ENCODE measurements at regions not wholly inside any gene's neighbourhood (a gene's known extent, or its start where the extent isn't known, plus 50 kb on each side); places are given as distances from the start of the nearest gene placed in this dataset.

- no peak overlapping the region for H3K4me3 ChIP-seq (ENCODE audit: low read length)
- no peak overlapping the region for H3K4me2 ChIP-seq (ENCODE audit: low read depth, low read length, poor library complexity, severe bottlenecking)
- no peaks in the 10 kb centered on the region for H4K20me1 ChIP-seq (ENCODE audit: insufficient read depth, low read depth, low read length)
- no peaks in the 10 kb centered on the region for H3K79me2 ChIP-seq (ENCODE audit: low read length)
- no peaks in the 10 kb centered on the region for H3K9me3 ChIP-seq (ENCODE audit: low read length)
- no peaks in the 10 kb centered on the region for H3K4me1 ChIP-seq (ENCODE audit: low read length)
- H3K27ac ChIP-seq (ENCODE audit: low read length) = no peak overlapping the region
- no peak overlapping the region for H3K9ac ChIP-seq (ENCODE audit: low read length)
- no peak overlapping the region for H2AFZ ChIP-seq (ENCODE audit: low read length)
- H3K27me3 ChIP-seq (ENCODE audit: low read length) = no peaks in the 10 kb centered on the region
- no peak for DNase-seq
- no peaks in the 10 kb centered on the region for H3K9me2 ChIP-seq (replicated peaks; ENCODE audit: insufficient read depth, low read length)
- H3K36me3 ChIP-seq (ENCODE audit: insufficient read depth, low read length) = no peaks in the 10 kb centered on the region
Measured at GRCh38 chr11:112858289-112859023, 102.8 kb upstream of the NCAM1 start.

- no peak overlapping the region for H3K4me2 ChIP-seq (ENCODE audit: low read depth, low read length, poor library complexity, severe bottlenecking)
- H3K9me2 ChIP-seq (replicated peaks; ENCODE audit: insufficient read depth, low read length) = no peaks in the 10 kb centered on the region
- H4K20me1 ChIP-seq (ENCODE audit: insufficient read depth, low read depth, low read length) = no peaks in the 10 kb centered on the region
- no peak for DNase-seq
- no peaks in the 10 kb centered on the region for H3K79me2 ChIP-seq (ENCODE audit: low read length)
- H3K27me3 ChIP-seq (ENCODE audit: low read length) = no peaks in the 10 kb centered on the region
- H3K9ac ChIP-seq (ENCODE audit: low read length) = no peak overlapping the region
- no peaks in the 10 kb centered on the region for H3K9me3 ChIP-seq (ENCODE audit: low read length)
- H3K27ac ChIP-seq (ENCODE audit: low read length) = no peak overlapping the region
- H3K36me3 ChIP-seq (ENCODE audit: insufficient read depth, low read length) = no peaks in the 10 kb centered on the region
- H3K4me3 ChIP-seq (ENCODE audit: low read length) = no peak overlapping the region
- H3K4me1 ChIP-seq (ENCODE audit: low read length) = no peaks in the 10 kb centered on the region
- no peak overlapping the region for H2AFZ ChIP-seq (ENCODE audit: low read length)
Measured at GRCh38 chr11:112859787-112860186, 101.4 kb upstream of the NCAM1 start.

GRCh38 chr11:112861356-112861755, 99.9 kb upstream of the NCAM1 start:
- no peaks in the 10 kb centered on the region for H3K9me2 ChIP-seq (replicated peaks; ENCODE audit: insufficient read depth, low read length)
- no peaks in the 10 kb centered on the region for H3K36me3 ChIP-seq (ENCODE audit: insufficient read depth, low read length)
- no peaks in the 10 kb centered on the region for H3K27me3 ChIP-seq (ENCODE audit: low read length)
- H2AFZ ChIP-seq (ENCODE audit: low read length) = no peak overlapping the region
- no peaks in the 10 kb centered on the region for H4K20me1 ChIP-seq (ENCODE audit: insufficient read depth, low read depth, low read length)
- no peaks in the 10 kb centered on the region for H3K9me3 ChIP-seq (ENCODE audit: low read length)
- H3K4me1 ChIP-seq (ENCODE audit: low read length) = no peaks in the 10 kb centered on the region
- H3K79me2 ChIP-seq (ENCODE audit: low read length) = no peaks in the 10 kb centered on the region
- no peak overlapping the region for H3K4me3 ChIP-seq (ENCODE audit: low read length)
- no peak overlapping the region for H3K9ac ChIP-seq (ENCODE audit: low read length)
- no peak for DNase-seq
- no peak overlapping the region for H3K27ac ChIP-seq (ENCODE audit: low read length)
- no peak overlapping the region for H3K4me2 ChIP-seq (ENCODE audit: low read depth, low read length, poor library complexity, severe bottlenecking)

GRCh38 chr11:112863305-112863704, 97.9 kb upstream of the NCAM1 start:
- H2AFZ ChIP-seq (ENCODE audit: low read length) = no peak overlapping the region
- no peak overlapping the region for H3K27ac ChIP-seq (ENCODE audit: low read length)
- H3K27me3 ChIP-seq (ENCODE audit: low read length) = no peaks in the 10 kb centered on the region
- H3K79me2 ChIP-seq (ENCODE audit: low read length) = no peaks in the 10 kb centered on the region
- H3K4me2 ChIP-seq (ENCODE audit: low read depth, low read length, poor library complexity, severe bottlenecking) = no peak overlapping the region
- H3K9ac ChIP-seq (ENCODE audit: low read length) = no peak overlapping the region
- H3K36me3 ChIP-seq (ENCODE audit: insufficient read depth, low read length) = no peaks in the 10 kb centered on the region
- no peaks in the 10 kb centered on the region for H3K9me3 ChIP-seq (ENCODE audit: low read length)
- H3K4me1 ChIP-seq (ENCODE audit: low read length) = no peaks in the 10 kb centered on the region
- H3K9me2 ChIP-seq (replicated peaks; ENCODE audit: insufficient read depth, low read length) = no peaks in the 10 kb centered on the region
- DNase-seq = no peak
- H4K20me1 ChIP-seq (ENCODE audit: insufficient read depth, low read depth, low read length) = no peaks in the 10 kb centered on the region
- H3K4me3 ChIP-seq (ENCODE audit: low read length) = no peak overlapping the region

GRCh38 chr11:112864672-112865071, 96.5 kb upstream of the NCAM1 start:
- no peaks in the 10 kb centered on the region for H3K36me3 ChIP-seq (ENCODE audit: insufficient read depth, low read length)
- no peak overlapping the region for H2AFZ ChIP-seq (ENCODE audit: low read length)
- no peaks in the 10 kb centered on the region for H3K9me2 ChIP-seq (replicated peaks; ENCODE audit: insufficient read depth, low read length)
- no peaks in the 10 kb centered on the region for H3K27me3 ChIP-seq (ENCODE audit: low read length)
- DNase-seq = no peak
- H3K4me2 ChIP-seq (ENCODE audit: low read depth, low read length, poor library complexity, severe bottlenecking) = no peak overlapping the region
- no peak overlapping the region for H3K9ac ChIP-seq (ENCODE audit: low read length)
- H4K20me1 ChIP-seq (ENCODE audit: insufficient read depth, low read depth, low read length) = no peaks in the 10 kb centered on the region
- H3K4me1 ChIP-seq (ENCODE audit: low read length) = no peaks in the 10 kb centered on the region
- no peak overlapping the region for H3K27ac ChIP-seq (ENCODE audit: low read length)
- H3K4me3 ChIP-seq (ENCODE audit: low read length) = no peak overlapping the region
- no peaks in the 10 kb centered on the region for H3K9me3 ChIP-seq (ENCODE audit: low read length)
- H3K79me2 ChIP-seq (ENCODE audit: low read length) = no peaks in the 10 kb centered on the region

- Histone ChIP-seq H3K9me2 (replicated peaks; ENCODE audit: insufficient read depth, low read length) (no peaks in the 10 kb centered on the region), H3K36me3 (ENCODE audit: insufficient read depth, low read length) (no peaks in the 10 kb centered on the region), H3K79me2 (ENCODE audit: low read length) (no peaks in the 10 kb centered on the region), H3K9ac (ENCODE audit: low read length) (no peak overlapping the region), H4K20me1 (ENCODE audit: insufficient read depth, low read depth, low read length) (no peaks in the 10 kb centered on the region), H3K4me2 (ENCODE audit: low read depth, low read length, poor library complexity, severe bottlenecking) (no peak overlapping the region), H3K4me1 (ENCODE audit: low read length) (no peaks in the 10 kb centered on the region), H3K9me3 (ENCODE audit: low read length) (no peaks in the 10 kb centered on the region), H3K27ac (ENCODE audit: low read length) (no peak overlapping the region), H3K27me3 (ENCODE audit: low read length) (no peaks in the 10 kb centered on the region), H2AFZ (ENCODE audit: low read length) (no peak overlapping the region), H3K4me3 (ENCODE audit: low read length) (no peak overlapping the region)
- no peak for DNase-seq
Measured at GRCh38 chr11:112871909-112872500, 89.2 kb upstream of the NCAM1 start.

GRCh38 chr11:112874980-112875379, 86.2 kb upstream of the NCAM1 start:
- no peaks in the 10 kb centered on the region for H3K9me3 ChIP-seq (ENCODE audit: low read length)
- H4K20me1 ChIP-seq (ENCODE audit: insufficient read depth, low read depth, low read length) = no peaks in the 10 kb centered on the region
- no peak overlapping the region for H3K4me2 ChIP-seq (ENCODE audit: low read depth, low read length, poor library complexity, severe bottlenecking)
- H3K9me2 ChIP-seq (replicated peaks; ENCODE audit: insufficient read depth, low read length) = no peaks in the 10 kb centered on the region
- no peaks in the 10 kb centered on the region for H3K4me1 ChIP-seq (ENCODE audit: low read length)
- H3K36me3 ChIP-seq (ENCODE audit: insufficient read depth, low read length) = no peaks in the 10 kb centered on the region
- no peak overlapping the region for H3K27ac ChIP-seq (ENCODE audit: low read length)
- H2AFZ ChIP-seq (ENCODE audit: low read length) = no peak overlapping the region
- no peak for DNase-seq
- H3K27me3 ChIP-seq (ENCODE audit: low read length) = no peaks in the 10 kb centered on the region
- no peaks in the 10 kb centered on the region for H3K79me2 ChIP-seq (ENCODE audit: low read length)
- H3K9ac ChIP-seq (ENCODE audit: low read length) = no peak overlapping the region
- no peak overlapping the region for H3K4me3 ChIP-seq (ENCODE audit: low read length)

- no peaks in the 10 kb centered on the region for H3K79me2 ChIP-seq (ENCODE audit: low read length)
- H3K27me3 ChIP-seq (ENCODE audit: low read length) = no peaks in the 10 kb centered on the region
- DNase-seq = no peak
- no peak overlapping the region for H3K9ac ChIP-seq (ENCODE audit: low read length)
- H3K9me3 ChIP-seq (ENCODE audit: low read length) = no peaks in the 10 kb centered on the region
- H2AFZ ChIP-seq (ENCODE audit: low read length) = no peak overlapping the region
- no peaks in the 10 kb centered on the region for H3K36me3 ChIP-seq (ENCODE audit: insufficient read depth, low read length)
- H3K4me3 ChIP-seq (ENCODE audit: low read length) = no peak overlapping the region
- H3K4me1 ChIP-seq (ENCODE audit: low read length) = no peaks in the 10 kb centered on the region
- no peak overlapping the region for H3K27ac ChIP-seq (ENCODE audit: low read length)
- no peak overlapping the region for H3K4me2 ChIP-seq (ENCODE audit: low read depth, low read length, poor library complexity, severe bottlenecking)
- no peaks in the 10 kb centered on the region for H3K9me2 ChIP-seq (replicated peaks; ENCODE audit: insufficient read depth, low read length)
- no peaks in the 10 kb centered on the region for H4K20me1 ChIP-seq (ENCODE audit: insufficient read depth, low read depth, low read length)
Measured at GRCh38 chr11:112877581-112877980, 83.6 kb upstream of the NCAM1 start.

Data from Karpas-422 (cell line).